HCT116 (cell line): ENCODE measurements at regions not wholly inside any gene's neighbourhood (a gene's known extent, or its start where the extent isn't known, plus 50 kb on each side); places are given as distances from the start of the nearest gene placed in this dataset.

Source experiments
- ATAC-seq: fragments of 200-7000 bp; cut with Tn5 transposase; 2 replicates; pipeline ENCODE4 v1.9.1; 2020; ENCODE audit warnings: mild to moderate bottlenecking, moderate library complexity
- BruUV-seq: library from RNA; stranded (reverse); fragments of 400-500 nt; replicated peaks from 2 replicates; lab custom pipeline; 2021; lab: Mats Ljungman, UMichigan
- CTCF ChIA-PET: fragments of 300-600 bp; sonication (Branson Sonifier 250); formaldehyde crosslinking; loops from one replicate; lab custom pipeline; 2021; ENCODE audit warnings: antibody characterized with exemption; lab: Charles Lee
- POLR2A ChIA-PET: fragments of 300-600, 350-600 bp; sonication (Branson Sonifier 250); formaldehyde crosslinking; loops from one replicate; lab custom pipeline; 2021; ENCODE audit warnings: antibody characterized with exemption; lab: Charles Lee
- RAD21 ChIA-PET, 2 experiments: fragments of 300-600 bp; sonication (Branson Sonifier 250); formaldehyde crosslinking; loops; one replicate each; lab custom pipeline; 2023; ENCODE audit warnings: low total read pairs in 2 of 2; ENCODE audit not compliant: uncharacterized antibody in 2 of 2, unreplicated experiment in 2 of 2, low non-redundant PET in 1 of 2; lab: Charles Lee
- DNase-seq: peaks from one replicate; pipeline ENCODE4 v3.0.0-alpha.2; 2010; ENCODE audit warnings: low read depth, low spot score
- H2AFZ ChIP-seq: fragments of 200-600 bp; shearing (Covaris generic), sonication (generic); 2 replicates; pipeline ENCODE4 v1.6.1; 2017; ENCODE audit warnings: low read depth, mixed run types, mixed read lengths, antibody characterized with exemption, low read length; ENCODE audit not compliant: poor library complexity, severe bottlenecking
- H3K27ac ChIP-seq: 2 replicates; pipeline ENCODE4 v1.5.1; 2012; ENCODE audit warnings: low read depth, low read length
- H3K27me3 ChIP-seq: fragments of 200-600 bp; sonication (generic); 2 replicates; pipeline ENCODE4 v1.6.1; 2016; ENCODE audit warnings: mixed run types, low read length, mixed read lengths; ENCODE audit not compliant: insufficient read depth
- H3K36me3 ChIP-seq, 2 experiments: fragments of 200-500 bp in 1 of 2; fragments of 200-600 bp in 1 of 2; sonication (Bioruptor generic) in 1 of 2; sonication (generic) in 1 of 2; 2 replicates each; pipeline versions ENCODE4 v1.5.1 to v1.6.1; 2014 to 2016; ENCODE audit warnings: low read length in 2 of 2, inconsistent platforms in 1 of 2, mixed read lengths in 1 of 2, mixed run types in 1 of 2; ENCODE audit not compliant: insufficient read depth in 2 of 2, control insufficient read depth in 1 of 2
- H3K4me1 ChIP-seq, 2 experiments: fragments of 200-600 bp in 1 of 2; sonication (generic) in 1 of 2; 2 replicates each; pipeline versions ENCODE4 v1.5.1 to v1.6.1; 2012 to 2017; ENCODE audit warnings: low read length in 2 of 2, inconsistent platforms in 1 of 2, mild to moderate bottlenecking in 1 of 2, mixed read lengths in 1 of 2, mixed run types in 1 of 2, moderate library complexity in 1 of 2; ENCODE audit not compliant: insufficient read depth in 2 of 2, control insufficient read depth in 1 of 2
- H3K4me2 ChIP-seq: fragments of 200-600 bp; sonication (generic); 2 replicates; pipeline ENCODE4 v1.6.1; 2017; ENCODE audit warnings: mixed run types, low read length, mixed read lengths
- H3K4me3 ChIP-seq, 2 experiments: fragments of 200-600 bp in 1 of 2; sonication (generic) in 1 of 2; replicated peaks in 1 of 2; 2 replicates each; pipeline ENCODE4 v1.5.1; 2011 to 2016; ENCODE audit warnings: low read length in 2 of 2, control low read depth in 1 of 2, low read depth in 1 of 2, mild to moderate bottlenecking in 1 of 2, mixed read lengths in 1 of 2, mixed run types in 1 of 2
- H3K79me2 ChIP-seq: fragments of 200-600 bp; sonication (generic); 2 replicates; pipeline ENCODE4 v1.6.1; 2017; ENCODE audit warnings: mild to moderate bottlenecking, mixed run types, low read length, moderate library complexity, mixed read lengths; ENCODE audit not compliant: insufficient read depth
- H3K9ac ChIP-seq: fragments of 200-600 bp; sonication (generic); 2 replicates; pipeline ENCODE4 v1.6.1; 2016; ENCODE audit warnings: low read length, mixed read lengths
- H3K9me2 ChIP-seq: fragments of 200-600 bp; sonication (generic), shearing (Covaris generic); 2 replicates; pipeline ENCODE4 v1.6.1; 2017; ENCODE audit warnings: mixed run types, mild to moderate bottlenecking, moderate library complexity; ENCODE audit not compliant: insufficient read depth
- H3K9me3 ChIP-seq, 2 experiments: fragments of 200-500 bp in 1 of 2; fragments of 200-600 bp in 1 of 2; sonication (Bioruptor generic) in 1 of 2; sonication (generic) in 1 of 2; 2 replicates each; pipeline ENCODE4 v1.6.1; 2014 to 2017; ENCODE audit warnings: low read length in 2 of 2, mixed read lengths in 2 of 2, inconsistent platforms in 1 of 2, low read depth in 1 of 2, mild to moderate bottlenecking in 1 of 2, mixed run types in 1 of 2, moderate library complexity in 1 of 2; ENCODE audit not compliant: control insufficient read depth in 1 of 2, insufficient read depth in 1 of 2
- H4K20me1 ChIP-seq: fragments of 200-600 bp; sonication (generic), shearing (Covaris generic); 2 replicates; pipeline ENCODE4 v1.6.1; 2017; ENCODE audit warnings: mixed run types, mild to moderate bottlenecking, moderate library complexity; ENCODE audit not compliant: insufficient read depth
- ATF3 ChIP-seq: IDR thresholded peaks from 2 replicates; pipeline ENCODE4 v1.6.1; 2012
- CBX3 ChIP-seq: IDR thresholded peaks from 2 replicates; pipeline ENCODE4 v1.6.1; 2012; ENCODE audit warnings: low read depth
- CEBPB ChIP-seq: IDR thresholded peaks from 2 replicates; pipeline ENCODE4 v1.6.1; 2012; ENCODE audit warnings: low read depth
- ELF1 ChIP-seq: IDR thresholded peaks from 2 replicates; pipeline ENCODE4 v1.6.1; 2012; ENCODE audit warnings: low read depth, borderline replicate concordance
- EZH2 ChIP-seq: fragments of 200-600 bp; sonication (generic); IDR thresholded peaks from 2 replicates; pipeline ENCODE4 v1.6.1; 2017; ENCODE audit warnings: antibody characterized with exemption, mixed run types
- FOSL1 ChIP-seq: IDR thresholded peaks from 2 replicates; pipeline ENCODE4 v1.6.1; 2012; ENCODE audit warnings: low read depth
- JUND ChIP-seq: IDR thresholded peaks from 2 replicates; pipeline ENCODE4 v1.6.1; 2012
- MAX ChIP-seq: IDR thresholded peaks from 2 replicates; pipeline ENCODE4 v1.6.1; 2012
- POLR2A ChIP-seq: IDR thresholded peaks from 2 replicates; pipeline ENCODE4 v1.7.0; 2011; ENCODE audit warnings: borderline replicate concordance; ENCODE audit not compliant: insufficient read depth, insufficient read length; ENCODE audit errors: extremely low read depth
- POLR2AphosphoS5 ChIP-seq: IDR thresholded peaks from 2 replicates; pipeline ENCODE4 v1.6.1; 2011; ENCODE audit warnings: mild to moderate bottlenecking, low read depth, low read length, moderate library complexity
- RAD21 ChIP-seq: IDR thresholded peaks from 2 replicates; pipeline ENCODE4 v1.6.1; 2012; ENCODE audit warnings: low read depth, mild to moderate bottlenecking
- REST ChIP-seq: IDR thresholded peaks from 2 replicates; pipeline ENCODE4 v1.6.1; 2012; ENCODE audit warnings: low read depth
- SP1 ChIP-seq: IDR thresholded peaks from 2 replicates; pipeline ENCODE4 v1.6.1; 2012; ENCODE audit warnings: low read depth
- SRF ChIP-seq: IDR thresholded peaks from 2 replicates; pipeline ENCODE4 v1.6.1; 2012; ENCODE audit warnings: low read depth
- TCF7L2 ChIP-seq: IDR thresholded peaks from 2 replicates; pipeline ENCODE4 v1.7.0; 2011; ENCODE audit warnings: borderline replicate concordance, inconsistent platforms; ENCODE audit not compliant: insufficient read depth, insufficient read length; ENCODE audit errors: extremely low read depth
- YY1 ChIP-seq: IDR thresholded peaks from 2 replicates; pipeline ENCODE4 v1.6.1; 2011; ENCODE audit warnings: low read length, low read depth, moderate library complexity, mild to moderate bottlenecking; ENCODE audit not compliant: insufficient replicate concordance; ENCODE audit errors: extremely low read depth
- ZBTB33 ChIP-seq: IDR thresholded peaks from 2 replicates; pipeline ENCODE4 v1.6.1; 2011; ENCODE audit warnings: mild to moderate bottlenecking, low read length, moderate library complexity; ENCODE audit not compliant: insufficient replicate concordance; ENCODE audit errors: extremely low read depth
- ZFX ChIP-seq: fragments of 450-650 bp; IDR thresholded peaks from 2 replicates; pipeline ENCODE4 v1.6.1; 2017
- ZNF274 ChIP-seq: fragments of 200-500 bp; sonication (Bioruptor generic); IDR thresholded peaks from 2 replicates; pipeline ENCODE4 v1.6.1; 2014; ENCODE audit warnings: mild to moderate bottlenecking, low read depth, low read length, inconsistent platforms
- intact Hi-C: fragments of 100-400 bp; cut with micrococcal nuclease; formaldehyde crosslinking; loops from 2 replicates; pipeline ENCODE4 v1.10.0; 2022

GRCh38 chr2:105972927-105973326 lies 221.2 kb downstream of the UXS1 start:
- Histone ChIP-seq H3K27ac (no peak overlapping the region), H3K36me3 (no peaks in the 10 kb centered on the region), H3K27me3 (no peaks in the 10 kb centered on the region), H2AFZ (no peak overlapping the region), H3K9ac (no peak overlapping the region), H3K4me2 (no peak overlapping the region), H3K4me1 (peaks cover 7 to 14% of the 10 kb centered on the region in 2 experiments), H4K20me1 (no peaks in the 10 kb centered on the region), H3K9me2 (no peaks in the 10 kb centered on the region), H3K4me3 (no peak overlapping the region), H3K79me2 (no peaks in the 10 kb centered on the region), H3K9me3 (peaks cover 4 to 6% of the 10 kb centered on the region in 2 experiments; a peak in 2 of 4 replicates)
- TF ChIP-seq CBX3, result no peak
- TF ChIP-seq YY1, result no peak
- TF ChIP-seq JUND, result no peak
- no peak for TF ChIP-seq EZH2
- TF ChIP-seq ATF3, result no peak
- no peak for TF ChIP-seq CEBPB
- TF ChIP-seq ELF1, result no peak
- no peak for TF ChIP-seq ZBTB33
- TF ChIP-seq POLR2AphosphoS5, result no peak
- no peak for TF ChIP-seq SP1
- no peak for TF ChIP-seq FOSL1
- no peak for TF ChIP-seq POLR2A
- TF ChIP-seq MAX, result no peak
- no peak for TF ChIP-seq TCF7L2
- TF ChIP-seq SRF, result no peak
- no peak for TF ChIP-seq ZFX
- TF ChIP-seq REST, result no peak
- TF ChIP-seq RAD21, result no peak
- no peak for TF ChIP-seq ZNF274
- DNase-seq, result no peak
- no TSS peak for BruUV-seq
- intact Hi-C loops, result no loop called here
- ChIA-PET RAD21 (no interaction called here), POLR2A (no interaction called here), CTCF (no interaction called here)
- no peak for ATAC-seq
